ENCODE measurements at regions not wholly inside any gene's neighbourhood (a gene's known extent, or its start where the extent isn't known, plus 50 kb on each side); places are given as distances from the start of the nearest gene placed in this dataset.

- no peaks in the 10 kb centered on the region; the same call in 2 of the 3 replicates for H3K9me3 ChIP-seq (replicated peaks; ENCODE audit: control insufficient read depth, insufficient read depth, low read length)
- H2AFZ ChIP-seq (ENCODE audit: control insufficient read depth, low read depth, low read length) = no peak overlapping the region
- intact Hi-C loops (cut with micrococcal nuclease; ENCODE audit: unreplicated experiment) = no loop called here
- H3K4me2 ChIP-seq (ENCODE audit: control insufficient read depth, insufficient read depth) = no peak overlapping the region
- FAIRE-seq (no peak), ATAC-seq (no peak), DNase-seq (ENCODE audit: low read depth, low spot score) (no peak)
- no peaks in the 10 kb centered on the region for H3K27me3 ChIP-seq (replicated peaks in 1 of 2; ENCODE audit: control insufficient read depth in 2 of 2, insufficient read depth in 2 of 2, low read length in 1 of 2)
- H4K20me1 ChIP-seq (ENCODE audit: control insufficient read depth, insufficient read depth) = no peaks in the 10 kb centered on the region
- in situ Hi-C loops (cut with MboI) = no loop called here
- peaks cover 4% of the 10 kb centered on the region; the same call in 1 of the 2 replicates for H3K4me1 ChIP-seq (ENCODE audit: control insufficient read depth, insufficient read depth, low read length)
- SMC1A ChIA-PET (ENCODE audit: uncharacterized antibody, unreplicated experiment) = interaction anchor here (2.3 to 4.4 kb wide), 4 partner anchors 12 to 19 kb away, joined by 12 to 51 read pairs (median 21); no protein-coding TSS in a partner anchor
- no peak for TF ChIP-seq ZNF274 (IDR thresholded peaks at IDR 0.05; ENCODE audit: insufficient read depth, insufficient read length)
- TF ChIP-seq, protein P1, sequence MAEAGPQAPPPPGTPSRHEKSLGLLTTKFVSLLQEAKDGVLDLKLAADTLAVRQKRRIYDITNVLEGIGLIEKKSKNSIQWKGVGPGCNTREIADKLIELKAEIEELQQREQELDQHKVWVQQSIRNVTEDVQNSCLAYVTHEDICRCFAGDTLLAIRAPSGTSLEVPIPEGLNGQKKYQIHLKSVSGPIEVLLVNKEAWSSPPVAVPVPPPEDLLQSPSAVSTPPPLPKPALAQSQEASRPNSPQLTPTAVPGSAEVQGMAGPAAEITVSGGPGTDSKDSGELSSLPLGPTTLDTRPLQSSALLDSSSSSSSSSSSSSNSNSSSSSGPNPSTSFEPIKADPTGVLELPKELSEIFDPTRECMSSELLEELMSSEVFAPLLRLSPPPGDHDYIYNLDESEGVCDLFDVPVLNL (IDR thresholded peaks at IDR 0.05; ENCODE audit: low read depth, low read length) = no peak
- TF ChIP-seq ZNF592 (IDR thresholded peaks at IDR 0.05) = 0 out of 2 replicates have a peak, but pooled peaks have one; percentile 3
- no peak for TF ChIP-seq ETV6 (conservative IDR thresholded peaks at IDR 0.05 in 1 of 2, IDR thresholded peaks at IDR 0.05 in 1 of 2; ENCODE audit: borderline replicate concordance in 1 of 2, low read depth in 1 of 2)
- no peak for TF ChIP-seq SMC3 (IDR thresholded peaks at IDR 0.05; ENCODE audit: borderline replicate concordance, low read length)
- CTCF ChIA-PET = no interaction called here
- H3K79me2 ChIP-seq (ENCODE audit: control insufficient read depth, insufficient read depth, low read length) = no peaks in the 10 kb centered on the region
- BruUV-seq (replicated peaks) = no TSS peak
- no peaks in the 10 kb centered on the region for H3K36me3 ChIP-seq (ENCODE audit: control insufficient read depth in 2 of 2, insufficient read depth in 2 of 2, low read length in 1 of 2)
- RAD21 ChIA-PET (ENCODE audit: unreplicated experiment) = interaction anchor here (1.7 to 5.5 kb wide), 6 partner anchors 13 to 129 kb away, joined by 4 to 68 read pairs (median 15); no protein-coding TSS in a partner anchor
- POLR2A ChIA-PET = no interaction called here
- 63% methylated on average over 4 of the region's 4 CpGs for WGBS (ENCODE audit: insufficient coverage, insufficient replicate concordance, low lambda C conversion rate, missing lambda C conversion rate)
- H3K9ac ChIP-seq (ENCODE audit: control insufficient read depth, insufficient read depth, low read length) = no peak overlapping the region
- H3K27ac ChIP-seq (ENCODE audit: control insufficient read depth, insufficient read depth) = no peak overlapping the region
- H3K4me3 ChIP-seq = no peak overlapping the region
Measured at GRCh38 chr12:44446181-44446580, 429.9 kb downstream of the NELL2 start.

All from GM12878 (cell line).